ENCODE measurements at regions not wholly inside any gene's neighbourhood (a gene's known extent, or its start where the extent isn't known, plus 50 kb on each side); places are given as distances from the start of the nearest gene placed in this dataset.
A peak's percentile ranks its signal among the peaks of the same experiment; 100 is the strongest.

DNA sequence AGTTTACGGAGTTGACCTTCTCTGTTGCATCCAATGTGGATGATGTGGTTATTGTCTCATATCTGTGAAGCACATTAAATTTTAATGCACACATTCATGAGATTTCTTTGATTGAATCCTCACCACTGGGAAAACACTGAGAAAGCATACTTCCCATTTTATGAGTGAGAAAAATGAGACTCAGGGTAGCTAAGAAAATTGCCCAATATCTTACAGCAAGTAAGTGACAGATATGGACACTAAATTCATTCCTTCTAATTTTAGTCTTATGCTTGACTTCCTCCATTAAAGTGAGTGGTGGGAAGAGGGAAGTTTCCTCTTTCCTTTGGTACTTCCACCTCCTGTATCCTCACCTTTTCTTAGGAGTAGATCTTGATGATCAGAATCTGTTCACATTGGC lies 504.8 kb upstream of the BOD1L1 start (continued):
- TF ChIP-seq, protein P1, sequence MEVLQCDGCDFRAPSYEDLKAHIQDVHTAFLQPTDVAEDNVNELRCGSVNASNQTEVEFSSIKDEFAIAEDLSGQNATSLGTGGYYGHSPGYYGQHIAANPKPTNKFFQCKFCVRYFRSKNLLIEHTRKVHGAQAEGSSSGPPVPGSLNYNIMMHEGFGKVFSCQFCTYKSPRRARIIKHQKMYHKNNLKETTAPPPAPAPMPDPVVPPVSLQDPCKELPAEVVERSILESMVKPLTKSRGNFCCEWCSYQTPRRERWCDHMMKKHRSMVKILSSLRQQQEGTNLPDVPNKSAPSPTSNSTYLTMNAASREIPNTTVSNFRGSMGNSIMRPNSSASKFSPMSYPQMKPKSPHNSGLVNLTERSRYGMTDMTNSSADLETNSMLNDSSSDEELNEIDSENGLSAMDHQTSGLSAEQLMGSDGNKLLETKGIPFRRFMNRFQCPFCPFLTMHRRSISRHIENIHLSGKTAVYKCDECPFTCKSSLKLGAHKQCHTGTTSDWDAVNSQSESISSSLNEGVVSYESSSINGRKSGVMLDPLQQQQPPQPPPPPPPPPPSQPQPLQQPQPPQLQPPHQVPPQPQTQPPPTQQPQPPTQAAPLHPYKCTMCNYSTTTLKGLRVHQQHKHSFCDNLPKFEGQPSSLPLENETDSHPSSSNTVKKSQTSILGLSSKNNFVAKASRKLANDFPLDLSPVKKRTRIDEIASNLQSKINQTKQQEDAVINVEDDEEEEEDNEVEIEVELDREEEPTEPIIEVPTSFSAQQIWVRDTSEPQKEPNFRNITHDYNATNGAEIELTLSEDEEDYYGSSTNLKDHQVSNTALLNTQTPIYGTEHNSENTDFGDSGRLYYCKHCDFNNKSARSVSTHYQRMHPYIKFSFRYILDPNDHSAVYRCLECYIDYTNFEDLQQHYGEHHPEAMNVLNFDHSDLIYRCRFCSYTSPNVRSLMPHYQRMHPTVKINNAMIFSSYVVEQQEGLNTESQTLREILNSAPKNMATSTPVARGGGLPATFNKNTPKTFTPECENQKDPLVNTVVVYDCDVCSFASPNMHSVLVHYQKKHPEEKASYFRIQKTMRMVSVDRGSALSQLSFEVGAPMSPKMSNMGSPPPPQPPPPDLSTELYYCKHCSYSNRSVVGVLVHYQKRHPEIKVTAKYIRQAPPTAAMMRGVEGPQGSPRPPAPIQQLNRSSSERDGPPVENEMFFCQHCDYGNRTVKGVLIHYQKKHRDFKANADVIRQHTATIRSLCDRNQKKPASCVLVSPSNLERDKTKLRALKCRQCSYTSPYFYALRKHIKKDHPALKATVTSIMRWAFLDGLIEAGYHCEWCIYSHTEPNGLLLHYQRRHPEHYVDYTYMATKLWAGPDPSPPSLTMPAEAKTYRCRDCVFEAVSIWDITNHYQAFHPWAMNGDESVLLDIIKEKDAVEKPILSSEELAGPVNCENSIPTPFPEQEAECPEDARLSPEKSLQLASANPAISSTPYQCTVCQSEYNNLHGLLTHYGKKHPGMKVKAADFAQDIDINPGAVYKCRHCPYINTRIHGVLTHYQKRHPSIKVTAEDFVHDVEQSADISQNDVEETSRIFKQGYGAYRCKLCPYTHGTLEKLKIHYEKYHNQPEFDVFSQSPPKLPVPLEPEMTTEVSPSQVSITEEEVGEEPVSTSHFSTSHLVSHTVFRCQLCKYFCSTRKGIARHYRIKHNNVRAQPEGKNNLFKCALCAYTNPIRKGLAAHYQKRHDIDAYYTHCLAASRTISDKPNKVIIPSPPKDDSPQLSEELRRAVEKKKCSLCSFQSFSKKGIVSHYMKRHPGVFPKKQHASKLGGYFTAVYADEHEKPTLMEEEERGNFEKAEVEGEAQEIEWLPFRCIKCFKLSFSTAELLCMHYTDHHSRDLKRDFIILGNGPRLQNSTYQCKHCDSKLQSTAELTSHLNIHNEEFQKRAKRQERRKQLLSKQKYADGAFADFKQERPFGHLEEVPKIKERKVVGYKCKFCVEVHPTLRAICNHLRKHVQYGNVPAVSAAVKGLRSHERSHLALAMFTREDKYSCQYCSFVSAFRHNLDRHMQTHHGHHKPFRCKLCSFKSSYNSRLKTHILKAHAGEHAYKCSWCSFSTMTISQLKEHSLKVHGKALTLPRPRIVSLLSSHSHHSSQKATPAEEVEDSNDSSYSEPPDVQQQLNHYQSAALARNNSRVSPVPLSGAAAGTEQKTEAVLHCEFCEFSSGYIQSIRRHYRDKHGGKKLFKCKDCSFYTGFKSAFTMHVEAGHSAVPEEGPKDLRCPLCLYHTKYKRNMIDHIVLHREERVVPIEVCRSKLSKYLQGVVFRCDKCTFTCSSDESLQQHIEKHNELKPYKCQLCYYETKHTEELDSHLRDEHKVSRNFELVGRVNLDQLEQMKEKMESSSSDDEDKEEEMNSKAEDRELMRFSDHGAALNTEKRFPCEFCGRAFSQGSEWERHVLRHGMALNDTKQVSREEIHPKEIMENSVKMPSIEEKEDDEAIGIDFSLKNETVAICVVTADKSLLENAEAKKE (CRISPR knock-in tag; IDR thresholded peaks at IDR 0.05) = no peak

DNA sequence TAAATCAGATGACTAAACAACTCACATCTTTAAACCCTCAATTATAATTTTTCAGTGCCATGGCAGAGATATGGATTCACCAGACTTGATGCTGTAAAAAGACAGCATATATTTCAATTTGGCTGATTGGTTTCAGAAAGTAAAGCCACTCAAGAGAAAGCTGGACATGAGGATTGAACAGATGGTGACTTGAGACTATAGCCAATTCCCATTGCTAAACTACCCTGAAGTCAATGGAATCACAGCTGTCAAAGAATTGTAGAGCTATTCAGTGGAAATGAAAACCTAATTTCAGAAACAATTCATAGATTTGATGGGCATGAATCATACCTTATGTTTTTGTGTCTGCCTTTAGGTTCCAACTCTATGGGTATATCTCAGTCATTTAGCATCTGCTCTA lies 510.6 kb upstream of the BOD1L1 start:
- Mint-ChIP-seq H3K4me1 (peaks cover 3% of the 10 kb centered on the region; the same call in 1 of the 3 replicates), H3K27ac (no peak overlapping the region), H3K4me3 (no peak overlapping the region), H3K36me3 (ENCODE audit: low read depth) (no peaks in the 10 kb centered on the region), H3K9me3 (no peaks in the 10 kb centered on the region; the same call in 2 of the 3 replicates), H3K27me3 (ENCODE audit: insufficient read depth, low read depth, poor library complexity) (peaks cover 2% of the 10 kb centered on the region)
- no peak overlapping the region for H3K4me3 ChIP-seq
- H2AFZ ChIP-seq = no peak overlapping the region
- no peaks in the 10 kb centered on the region for H3K36me3 ChIP-seq (ENCODE audit: insufficient read depth)
- TF ChIP-seq CREB1 (CRISPR knock-in tag; IDR thresholded peaks at IDR 0.05; ENCODE audit: low read depth) = no peak
- TF ChIP-seq EZH2phosphoT487 (IDR thresholded peaks at IDR 0.05; ENCODE audit: unreplicated experiment) = no peak
- TF ChIP-seq JUNB (IDR thresholded peaks at IDR 0.05; ENCODE audit: unreplicated experiment) = no peak
- no peak overlapping the region for H3K27ac ChIP-seq (ENCODE audit: low read depth)
- peaks cover 7% of the 10 kb centered on the region; the same call in 1 of the 2 replicates for H3K9me2 ChIP-seq (ENCODE audit: insufficient read depth)
- H3K79me2 ChIP-seq (replicated peaks; ENCODE audit: insufficient read depth) = no peaks in the 10 kb centered on the region
- H4K20me1 ChIP-seq (replicated peaks; ENCODE audit: insufficient read depth) = no peaks in the 10 kb centered on the region
- ATAC-seq (no peak), DNase-seq (ENCODE audit: low spot score) (no peak)
- H3K4me2 ChIP-seq = no peak overlapping the region
- no peaks in the 10 kb centered on the region for H3F3A ChIP-seq (replicated peaks; ENCODE audit: low read depth)
- no peaks in the 10 kb centered on the region for H3K4me1 ChIP-seq (ENCODE audit: insufficient read depth)
- H3K27me3 ChIP-seq (ENCODE audit: insufficient read depth) = no peaks in the 10 kb centered on the region

DNA sequence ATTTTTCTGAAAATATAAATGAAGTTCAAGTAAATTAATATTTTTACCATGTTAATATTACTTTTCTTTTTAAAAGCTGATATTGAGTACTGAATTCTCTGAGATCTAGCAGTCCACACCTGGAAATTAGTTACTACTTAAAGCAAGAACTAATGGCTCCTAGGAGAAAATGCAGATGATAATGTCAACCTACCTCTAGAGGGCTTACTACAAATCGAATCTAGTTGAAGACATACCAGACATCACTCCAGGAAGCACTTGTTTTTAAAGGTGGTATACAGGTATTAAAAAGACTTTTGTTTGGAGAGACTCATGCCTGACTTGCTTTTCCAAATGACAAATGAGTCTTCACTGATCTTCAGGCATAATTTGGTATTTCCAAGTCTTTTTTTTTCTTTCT lies 516.4 kb upstream of the BOD1L1 start:
- no peaks in the 10 kb centered on the region for H3K36me3 Mint-ChIP-seq (ENCODE audit: low read depth)
- H3F3A ChIP-seq (replicated peaks; ENCODE audit: low read depth) = no peaks in the 10 kb centered on the region
- no peak overlapping the region for H3K4me3 Mint-ChIP-seq
- TF ChIP-seq NANOG (IDR thresholded peaks at IDR 0.05; ENCODE audit: borderline replicate concordance) = no peak
- TF ChIP-seq, protein P2, sequence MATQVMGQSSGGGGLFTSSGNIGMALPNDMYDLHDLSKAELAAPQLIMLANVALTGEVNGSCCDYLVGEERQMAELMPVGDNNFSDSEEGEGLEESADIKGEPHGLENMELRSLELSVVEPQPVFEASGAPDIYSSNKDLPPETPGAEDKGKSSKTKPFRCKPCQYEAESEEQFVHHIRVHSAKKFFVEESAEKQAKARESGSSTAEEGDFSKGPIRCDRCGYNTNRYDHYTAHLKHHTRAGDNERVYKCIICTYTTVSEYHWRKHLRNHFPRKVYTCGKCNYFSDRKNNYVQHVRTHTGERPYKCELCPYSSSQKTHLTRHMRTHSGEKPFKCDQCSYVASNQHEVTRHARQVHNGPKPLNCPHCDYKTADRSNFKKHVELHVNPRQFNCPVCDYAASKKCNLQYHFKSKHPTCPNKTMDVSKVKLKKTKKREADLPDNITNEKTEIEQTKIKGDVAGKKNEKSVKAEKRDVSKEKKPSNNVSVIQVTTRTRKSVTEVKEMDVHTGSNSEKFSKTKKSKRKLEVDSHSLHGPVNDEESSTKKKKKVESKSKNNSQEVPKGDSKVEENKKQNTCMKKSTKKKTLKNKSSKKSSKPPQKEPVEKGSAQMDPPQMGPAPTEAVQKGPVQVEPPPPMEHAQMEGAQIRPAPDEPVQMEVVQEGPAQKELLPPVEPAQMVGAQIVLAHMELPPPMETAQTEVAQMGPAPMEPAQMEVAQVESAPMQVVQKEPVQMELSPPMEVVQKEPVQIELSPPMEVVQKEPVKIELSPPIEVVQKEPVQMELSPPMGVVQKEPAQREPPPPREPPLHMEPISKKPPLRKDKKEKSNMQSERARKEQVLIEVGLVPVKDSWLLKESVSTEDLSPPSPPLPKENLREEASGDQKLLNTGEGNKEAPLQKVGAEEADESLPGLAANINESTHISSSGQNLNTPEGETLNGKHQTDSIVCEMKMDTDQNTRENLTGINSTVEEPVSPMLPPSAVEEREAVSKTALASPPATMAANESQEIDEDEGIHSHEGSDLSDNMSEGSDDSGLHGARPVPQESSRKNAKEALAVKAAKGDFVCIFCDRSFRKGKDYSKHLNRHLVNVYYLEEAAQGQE (IDR thresholded peaks at IDR 0.05; ENCODE audit: unreplicated experiment) = no peak
- TF ChIP-seq, protein P3, sequence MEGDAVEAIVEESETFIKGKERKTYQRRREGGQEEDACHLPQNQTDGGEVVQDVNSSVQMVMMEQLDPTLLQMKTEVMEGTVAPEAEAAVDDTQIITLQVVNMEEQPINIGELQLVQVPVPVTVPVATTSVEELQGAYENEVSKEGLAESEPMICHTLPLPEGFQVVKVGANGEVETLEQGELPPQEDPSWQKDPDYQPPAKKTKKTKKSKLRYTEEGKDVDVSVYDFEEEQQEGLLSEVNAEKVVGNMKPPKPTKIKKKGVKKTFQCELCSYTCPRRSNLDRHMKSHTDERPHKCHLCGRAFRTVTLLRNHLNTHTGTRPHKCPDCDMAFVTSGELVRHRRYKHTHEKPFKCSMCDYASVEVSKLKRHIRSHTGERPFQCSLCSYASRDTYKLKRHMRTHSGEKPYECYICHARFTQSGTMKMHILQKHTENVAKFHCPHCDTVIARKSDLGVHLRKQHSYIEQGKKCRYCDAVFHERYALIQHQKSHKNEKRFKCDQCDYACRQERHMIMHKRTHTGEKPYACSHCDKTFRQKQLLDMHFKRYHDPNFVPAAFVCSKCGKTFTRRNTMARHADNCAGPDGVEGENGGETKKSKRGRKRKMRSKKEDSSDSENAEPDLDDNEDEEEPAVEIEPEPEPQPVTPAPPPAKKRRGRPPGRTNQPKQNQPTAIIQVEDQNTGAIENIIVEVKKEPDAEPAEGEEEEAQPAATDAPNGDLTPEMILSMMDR (conservative IDR thresholded peaks at IDR 0.05; ENCODE audit: low read depth in 2 of 2) = peak; percentile 46 to 51

More for the DNA sequence above, 516.4 kb upstream of the BOD1L1 start:
- Histone ChIP-seq H3K4me2 (no peak overlapping the region), H3K4me3 (no peak overlapping the region), H2AFZ (no peak overlapping the region), H3K27me3 (ENCODE audit: insufficient read depth) (no peaks in the 10 kb centered on the region), H3K27ac (ENCODE audit: low read depth) (no peak overlapping the region), H3K36me3 (ENCODE audit: insufficient read depth) (no peaks in the 10 kb centered on the region), H3K79me2 (replicated peaks; ENCODE audit: insufficient read depth) (no peaks in the 10 kb centered on the region), H3K9me2 (ENCODE audit: insufficient read depth) (peaks cover 6% of the 10 kb centered on the region), H4K20me1 (replicated peaks; ENCODE audit: insufficient read depth) (no peaks in the 10 kb centered on the region), H3K4me1 (ENCODE audit: insufficient read depth) (no peaks in the 10 kb centered on the region)
- no peaks in the 10 kb centered on the region; the same call in 2 of the 3 replicates for H3K9me3 Mint-ChIP-seq
- peaks cover 1% of the 10 kb centered on the region for H3K27me3 Mint-ChIP-seq (ENCODE audit: insufficient read depth, low read depth, poor library complexity)
- DNase-seq (ENCODE audit: low spot score) = peak; percentile 41
- no peak overlapping the region for H3K27ac Mint-ChIP-seq
- ATAC-seq = 0 out of 3 replicates have a peak, but pooled peaks have one; percentile 34
- H3K4me1 Mint-ChIP-seq = no peaks in the 10 kb centered on the region

Measured in GM23338 (cell line).